ENCODE measurements at regions not wholly inside any gene's neighbourhood (a gene's known extent, or its start where the extent isn't known, plus 50 kb on each side); places are given as distances from the start of the nearest gene placed in this dataset.

DNA sequence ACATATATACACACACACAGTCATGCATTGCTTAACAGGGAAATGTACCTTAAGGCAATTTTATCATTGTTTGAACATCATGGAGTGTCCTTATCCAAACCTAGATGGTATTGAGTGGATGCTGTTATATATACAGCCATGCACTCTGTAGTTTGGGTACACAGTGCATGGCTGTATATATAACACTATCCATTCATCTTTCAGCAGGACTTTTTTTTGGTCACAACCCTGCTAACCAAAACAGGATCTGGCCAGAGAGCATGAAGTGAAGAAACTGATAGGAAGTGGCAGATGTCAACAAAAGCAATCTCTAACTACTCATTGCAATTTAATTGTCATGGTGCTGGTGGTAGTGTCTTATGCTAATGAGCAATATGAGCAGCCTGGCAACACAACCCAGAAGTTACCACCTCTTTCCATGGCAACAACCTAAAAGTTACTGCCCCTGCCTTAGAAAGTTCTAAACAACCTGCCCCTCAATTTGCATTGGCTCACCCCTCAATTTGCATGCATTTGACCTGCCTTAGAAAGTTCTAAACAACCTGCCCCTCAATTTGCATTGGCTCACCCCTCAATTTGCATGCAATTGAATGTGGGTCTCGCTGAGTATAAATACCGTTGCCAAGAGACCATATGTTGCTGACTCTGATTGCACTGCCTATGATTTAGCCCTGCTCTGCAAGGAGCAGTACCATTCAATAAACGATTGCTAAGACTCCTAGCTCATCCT lies 434.9 kb downstream of the DSEL start:
- in situ Hi-C loops (cut with MboI; ENCODE audit: low pct_unique_long_range_greater_than_20kb, low sequenced_read_pairs, unreplicated experiment) = no loop called here
- DNase-seq (ENCODE audit: low spot score) = no peak

DNA sequence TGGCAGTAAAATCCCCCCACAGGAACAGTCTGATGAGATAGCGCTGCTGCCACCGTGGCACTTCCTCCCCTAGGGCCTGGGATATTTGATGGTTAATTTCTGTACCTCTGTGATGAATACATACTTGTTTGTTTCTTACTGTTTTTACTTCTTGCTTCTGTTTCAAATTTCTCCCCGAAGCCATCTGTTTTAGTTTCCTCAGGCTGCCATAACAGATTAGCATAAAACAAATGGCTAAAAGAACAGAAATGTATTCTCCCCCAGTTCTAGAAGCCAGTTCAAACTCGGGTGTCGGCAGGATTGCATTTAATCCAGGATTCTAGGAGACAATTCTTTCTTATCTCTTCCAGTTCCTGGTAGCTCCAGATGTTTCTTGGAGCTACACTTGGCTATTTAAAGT lies 435.9 kb downstream of the DSEL start:
- in situ Hi-C loops (cut with MboI; ENCODE audit: low pct_unique_long_range_greater_than_20kb, low sequenced_read_pairs, unreplicated experiment) = no loop called here
- TF ChIP-seq, protein P1, sequence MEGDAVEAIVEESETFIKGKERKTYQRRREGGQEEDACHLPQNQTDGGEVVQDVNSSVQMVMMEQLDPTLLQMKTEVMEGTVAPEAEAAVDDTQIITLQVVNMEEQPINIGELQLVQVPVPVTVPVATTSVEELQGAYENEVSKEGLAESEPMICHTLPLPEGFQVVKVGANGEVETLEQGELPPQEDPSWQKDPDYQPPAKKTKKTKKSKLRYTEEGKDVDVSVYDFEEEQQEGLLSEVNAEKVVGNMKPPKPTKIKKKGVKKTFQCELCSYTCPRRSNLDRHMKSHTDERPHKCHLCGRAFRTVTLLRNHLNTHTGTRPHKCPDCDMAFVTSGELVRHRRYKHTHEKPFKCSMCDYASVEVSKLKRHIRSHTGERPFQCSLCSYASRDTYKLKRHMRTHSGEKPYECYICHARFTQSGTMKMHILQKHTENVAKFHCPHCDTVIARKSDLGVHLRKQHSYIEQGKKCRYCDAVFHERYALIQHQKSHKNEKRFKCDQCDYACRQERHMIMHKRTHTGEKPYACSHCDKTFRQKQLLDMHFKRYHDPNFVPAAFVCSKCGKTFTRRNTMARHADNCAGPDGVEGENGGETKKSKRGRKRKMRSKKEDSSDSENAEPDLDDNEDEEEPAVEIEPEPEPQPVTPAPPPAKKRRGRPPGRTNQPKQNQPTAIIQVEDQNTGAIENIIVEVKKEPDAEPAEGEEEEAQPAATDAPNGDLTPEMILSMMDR (IDR thresholded peaks at IDR 0.05; ENCODE audit: extremely low read depth, insufficient read depth, missing control alignments) = no peak
- DNase-seq (ENCODE audit: low spot score) = no peak

More for the DNA sequence above, 434.9 kb downstream of the DSEL start:
- TF ChIP-seq, protein P1 (IDR thresholded peaks at IDR 0.05; ENCODE audit: extremely low read depth, insufficient read depth, missing control alignments) = no peak

DNA sequence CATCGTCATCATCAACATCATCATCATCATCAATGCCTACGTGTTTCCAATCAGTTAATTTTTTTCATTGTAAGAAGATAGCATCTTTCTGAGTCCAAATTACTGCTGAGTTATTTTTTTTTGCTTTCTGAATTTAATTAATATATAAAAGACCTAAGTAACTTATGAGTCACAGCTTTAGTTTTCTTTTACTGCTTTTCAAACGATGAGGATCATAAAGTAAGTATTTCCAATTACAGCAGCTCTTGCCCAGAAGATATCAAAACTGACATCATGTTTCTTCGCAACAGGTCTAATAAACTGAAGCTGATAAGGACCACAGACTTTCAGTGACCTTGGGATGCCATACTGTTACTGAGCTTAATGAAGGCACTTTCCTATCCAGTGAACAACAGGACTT lies 442.2 kb downstream of the DSEL start:
- TF ChIP-seq, protein P1 (IDR thresholded peaks at IDR 0.05; ENCODE audit: extremely low read depth, insufficient read depth, missing control alignments) = no peak
- DNase-seq (ENCODE audit: low spot score) = no peak
- in situ Hi-C loops (cut with MboI; ENCODE audit: low pct_unique_long_range_greater_than_20kb, low sequenced_read_pairs, unreplicated experiment) = no loop called here

DNA sequence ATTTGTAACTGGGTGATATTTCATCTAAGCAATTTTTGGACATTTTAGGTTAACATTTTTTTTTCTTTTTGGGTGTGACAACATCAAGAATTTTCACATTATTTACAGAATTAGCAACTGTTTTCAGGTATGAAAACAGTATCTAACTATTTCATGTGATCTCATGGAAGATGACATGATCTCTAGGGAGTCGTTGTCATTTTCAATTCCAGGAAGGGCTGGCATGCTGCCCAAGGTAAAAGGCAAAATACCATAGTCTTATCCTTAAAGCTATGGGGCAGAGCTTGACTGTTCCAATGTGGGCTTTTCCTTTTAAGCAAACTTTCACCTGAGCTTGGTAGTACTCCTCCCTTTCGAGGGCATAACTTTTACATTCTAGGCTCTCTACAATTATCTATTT lies 443.7 kb downstream of the DSEL start:
- DNase-seq (ENCODE audit: low spot score) = no peak
- TF ChIP-seq, protein P1 (IDR thresholded peaks at IDR 0.05; ENCODE audit: extremely low read depth, insufficient read depth, missing control alignments) = no peak
- in situ Hi-C loops (cut with MboI; ENCODE audit: low pct_unique_long_range_greater_than_20kb, low sequenced_read_pairs, unreplicated experiment) = no loop called here

DNA sequence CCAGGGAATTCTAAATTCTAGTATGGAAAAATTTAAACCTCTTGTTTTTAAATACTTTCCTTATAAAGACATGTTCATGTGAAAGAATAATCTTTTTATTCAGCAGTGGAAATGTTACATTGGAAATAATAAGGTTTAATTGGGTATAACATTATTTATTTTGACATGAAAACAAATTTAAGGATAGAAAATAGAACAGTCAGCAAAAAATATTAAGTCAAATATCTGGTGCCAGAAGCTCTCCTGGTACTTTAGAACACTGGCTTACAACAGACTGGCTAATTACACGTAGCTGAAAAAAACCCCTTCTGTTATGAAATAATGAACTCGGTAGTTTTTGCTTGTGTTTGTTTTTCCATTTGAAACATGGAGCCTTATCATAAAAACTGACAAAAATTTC lies 447.9 kb downstream of the DSEL start:
- DNase-seq (ENCODE audit: low spot score) = no peak
- TF ChIP-seq, protein P1 (IDR thresholded peaks at IDR 0.05; ENCODE audit: extremely low read depth, insufficient read depth, missing control alignments) = no peak
- in situ Hi-C loops (cut with MboI; ENCODE audit: low pct_unique_long_range_greater_than_20kb, low sequenced_read_pairs, unreplicated experiment) = no loop called here

DNA sequence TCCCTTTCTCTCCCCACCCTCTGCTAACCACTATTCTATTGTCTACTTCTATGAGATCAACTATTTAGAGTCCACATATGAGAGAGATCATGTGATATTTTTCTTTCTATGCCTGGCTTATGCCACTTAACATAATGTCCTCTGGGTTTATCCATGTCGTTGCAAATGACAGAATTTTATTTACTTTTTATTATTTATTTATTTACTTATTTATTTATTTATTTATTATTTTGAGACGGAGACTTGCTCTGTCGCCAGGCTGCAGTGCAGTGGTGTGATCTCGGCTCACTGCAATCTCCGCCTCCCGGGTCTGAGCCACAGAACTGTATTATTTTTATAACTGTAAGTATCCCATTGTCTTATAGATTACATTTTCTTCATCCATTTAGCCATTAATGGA lies 443.4 kb upstream of the CDH19 start:
- TF ChIP-seq, protein P1 (IDR thresholded peaks at IDR 0.05; ENCODE audit: extremely low read depth, insufficient read depth, missing control alignments) = no peak
- in situ Hi-C loops (cut with MboI; ENCODE audit: low pct_unique_long_range_greater_than_20kb, low sequenced_read_pairs, unreplicated experiment) = no loop called here
- DNase-seq (ENCODE audit: low spot score) = no peak

Data from GM13977 (cell line).